UCSD-AML1 (cell line): ENCODE measurements at regions not wholly inside any gene's neighbourhood (a gene's known extent, or its start where the extent isn't known, plus 50 kb on each side); places are given as distances from the start of the nearest gene placed in this dataset.

Source experiments
- DNase-seq: peaks from one replicate; lab custom pipeline; 2025; ENCODE audit not compliant: unreplicated experiment; lab: John Stamatoyannopoulos, UW

GRCh38 chr4:136935305-136935704 lies 597.0 kb downstream of the PCDH18 start:
- DNase-seq: no peak

DNA sequence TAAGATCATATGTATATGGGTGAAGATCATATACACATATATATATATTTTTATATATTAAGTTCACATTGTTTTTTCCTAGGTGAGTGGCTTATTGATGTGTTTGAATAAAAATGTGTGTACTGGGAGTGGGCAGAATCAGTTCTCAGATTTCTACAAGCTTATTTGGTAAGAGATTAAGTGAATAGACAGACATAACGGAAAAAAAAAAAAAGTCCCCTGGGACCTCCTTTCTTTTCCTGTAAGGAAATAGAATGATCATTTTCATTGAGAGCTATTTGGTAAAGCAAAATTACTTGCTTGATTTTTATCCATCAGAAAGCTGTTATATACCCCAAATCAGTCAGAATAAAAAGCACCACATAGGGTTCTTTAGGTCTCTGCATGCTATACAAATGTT lies 597.7 kb downstream of the PCDH18 start:
- DNase-seq: no peak

DNA sequence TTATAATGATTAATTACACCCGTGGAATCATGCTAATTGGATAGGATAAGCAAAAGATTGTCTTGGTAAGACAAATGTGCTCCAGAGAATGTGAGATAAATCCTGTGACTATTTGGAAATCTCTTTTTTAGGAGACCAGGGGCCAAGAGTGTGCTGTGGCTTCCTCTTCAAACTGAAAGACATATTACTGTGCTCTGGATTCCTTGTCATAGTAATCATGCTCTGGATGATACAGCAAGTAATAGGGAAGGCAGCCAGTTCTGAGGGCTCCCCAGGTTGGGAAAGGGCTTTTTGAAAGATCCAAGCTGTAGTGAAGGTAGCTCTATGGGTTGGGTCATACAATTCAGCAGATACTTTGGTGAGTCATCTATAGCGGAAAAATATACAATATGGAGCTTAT lies 600.5 kb downstream of the PCDH18 start:
- no peak for DNase-seq

DNA sequence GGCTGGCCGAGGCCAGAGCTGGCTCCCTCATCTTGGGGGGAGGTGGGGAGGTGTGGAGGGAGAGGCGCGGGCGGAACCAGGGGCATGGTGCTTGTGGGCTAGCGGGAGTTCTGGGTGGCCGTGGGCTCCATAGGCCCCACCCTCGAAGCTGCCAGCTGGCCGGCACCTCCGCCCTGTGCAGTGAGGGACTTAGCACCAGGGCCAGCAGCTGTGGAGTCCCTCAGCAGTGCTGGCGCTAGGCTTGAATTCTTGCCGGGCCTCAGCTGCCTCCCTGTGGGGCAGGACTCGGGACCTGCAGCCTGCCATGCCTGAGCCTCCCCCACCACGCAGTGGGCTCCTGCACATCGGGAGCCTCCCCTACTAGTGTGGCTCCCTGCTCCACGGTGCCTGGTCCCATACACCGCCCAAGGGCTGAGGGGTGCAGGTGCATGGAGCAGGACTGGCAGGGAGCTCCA lies 603.3 kb downstream of the PCDH18 start:
- DNase-seq: no peak

DNA sequence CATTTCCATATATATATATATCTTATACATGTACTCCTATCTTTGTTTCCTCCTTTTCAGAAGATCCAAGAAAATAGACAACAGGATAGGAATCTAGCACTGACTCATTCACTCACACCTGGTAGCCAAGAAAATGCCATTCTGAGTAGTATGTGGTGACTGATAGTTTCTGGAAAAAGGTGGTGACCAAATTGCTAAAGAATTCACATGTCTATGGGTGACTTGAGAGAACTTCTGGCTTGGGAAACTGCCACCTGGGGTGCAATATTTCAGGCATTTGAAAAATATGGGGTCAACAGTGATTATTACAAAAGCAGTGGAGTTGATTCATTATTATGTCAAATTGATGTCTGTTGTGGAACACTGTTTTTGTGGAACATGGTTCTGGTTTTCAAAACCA lies 605.1 kb downstream of the PCDH18 start:
- no peak for DNase-seq

DNA sequence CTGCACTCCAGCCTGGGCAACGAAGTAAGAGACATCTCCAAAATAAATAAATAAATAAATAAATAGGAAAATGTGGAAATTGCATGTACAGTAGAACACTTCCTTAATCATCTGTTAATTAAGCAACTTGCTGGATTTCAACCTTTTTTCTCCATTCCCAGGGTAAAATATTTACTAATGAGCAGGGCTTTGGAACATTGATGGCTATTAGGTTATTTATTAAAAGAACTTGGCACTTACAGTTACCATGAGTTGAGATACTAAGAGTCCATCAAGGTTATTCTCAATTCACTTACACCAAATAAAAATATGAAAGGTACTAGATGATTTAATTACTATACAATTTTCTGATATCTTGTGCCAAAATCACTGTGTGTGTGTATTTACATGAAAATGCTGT lies 607.1 kb downstream of the PCDH18 start:
- no peak for DNase-seq

DNA sequence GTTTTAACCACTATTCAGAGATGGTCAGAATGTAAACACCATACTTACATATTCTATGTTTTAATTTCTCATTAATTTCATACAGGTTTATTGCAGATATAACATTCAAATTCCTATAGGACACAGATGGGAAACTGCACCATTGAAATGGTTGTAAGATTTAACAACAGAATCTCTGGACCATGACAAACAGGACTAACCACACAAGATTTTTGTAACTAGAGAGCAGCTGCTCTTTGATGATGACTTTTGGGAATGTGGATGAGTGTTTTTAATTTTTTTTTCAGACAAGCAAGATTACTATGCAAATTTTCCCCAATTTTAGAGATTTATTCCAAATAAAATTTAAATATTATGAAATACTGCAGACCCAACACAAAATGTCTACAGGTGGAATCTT lies 610.2 kb downstream of the PCDH18 start:
- DNase-seq: no peak

DNA sequence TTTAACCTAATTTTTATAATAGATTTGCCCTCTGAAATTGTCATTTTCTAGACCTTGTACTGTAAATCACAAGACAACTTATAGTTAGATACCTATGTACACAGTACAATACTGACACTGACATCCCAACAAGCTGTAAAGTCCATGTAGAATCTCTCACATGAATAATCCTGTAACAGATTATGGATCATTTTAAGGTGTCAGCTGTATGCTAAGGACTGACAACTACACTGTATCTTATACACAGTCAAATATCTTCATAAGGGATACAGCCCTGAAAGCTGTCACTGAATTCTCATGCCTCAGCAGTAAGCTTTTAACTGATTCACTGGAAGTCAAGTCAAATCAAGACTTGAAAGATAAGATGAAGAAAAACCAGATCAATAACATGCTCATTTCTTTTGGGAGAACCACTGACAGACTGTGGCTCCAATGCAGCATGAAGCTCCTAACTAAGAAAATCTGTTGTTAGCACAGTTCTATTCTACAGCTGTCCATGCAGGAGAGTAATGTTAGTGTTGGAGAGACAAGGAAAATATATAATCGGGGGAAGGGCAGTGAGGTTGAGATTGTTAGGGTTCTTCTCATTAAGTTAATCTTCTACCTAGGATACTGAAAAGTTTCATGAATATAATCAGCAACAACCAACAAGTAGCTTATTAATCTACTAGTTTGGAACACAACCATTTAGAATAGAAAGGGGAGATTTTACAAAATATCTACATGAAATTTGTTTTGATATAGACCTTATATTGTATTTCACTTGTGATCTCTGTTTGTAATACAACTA lies 612.0 kb downstream of the PCDH18 start:
- DNase-seq: no peak

- no peak for DNase-seq
Observed at GRCh38 chr4:136918772-136919171, 613.5 kb downstream of the PCDH18 start.

DNA sequence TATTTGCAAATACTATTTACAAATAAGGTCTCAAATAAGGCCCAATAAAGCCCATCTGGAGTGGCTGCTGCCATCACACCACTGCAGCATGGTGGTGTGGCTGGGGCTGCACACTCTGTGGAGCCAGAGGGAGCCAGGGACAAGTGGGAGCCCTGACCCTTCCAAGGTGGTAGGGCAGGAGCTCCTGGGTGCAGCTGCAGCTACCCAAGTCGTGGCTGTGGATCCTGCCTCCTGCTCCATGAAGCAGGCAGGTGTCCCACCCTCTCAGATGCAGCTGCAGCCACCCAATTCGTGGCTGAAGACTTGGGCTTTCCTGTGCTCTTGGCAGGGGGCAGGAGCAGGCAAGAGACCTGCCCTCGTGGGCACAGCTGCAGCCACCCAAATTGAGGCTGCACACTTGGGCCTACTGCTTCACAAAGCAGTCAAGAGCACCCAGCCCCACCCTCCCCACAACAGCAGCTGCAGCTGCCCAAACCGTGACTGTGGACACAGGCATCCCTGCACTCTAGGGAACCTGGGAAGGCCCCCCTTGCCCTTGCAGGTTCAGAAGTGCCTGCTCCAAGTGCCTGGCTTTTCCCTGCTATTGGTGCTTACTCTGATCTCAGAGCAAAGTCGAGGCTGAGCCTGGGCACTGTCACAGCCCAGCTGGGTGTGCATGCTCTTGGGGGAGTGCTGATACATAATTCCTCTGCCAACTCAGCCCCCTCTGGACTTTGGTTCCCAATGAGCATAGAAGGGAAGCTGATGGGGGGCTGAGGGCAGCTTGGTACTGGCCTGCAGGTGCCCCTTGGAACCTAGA lies 614.8 kb downstream of the PCDH18 start:
- DNase-seq: no peak

- DNase-seq: no peak
Observed at GRCh38 chr4:136909626-136910025, 622.7 kb downstream of the PCDH18 start.

DNA sequence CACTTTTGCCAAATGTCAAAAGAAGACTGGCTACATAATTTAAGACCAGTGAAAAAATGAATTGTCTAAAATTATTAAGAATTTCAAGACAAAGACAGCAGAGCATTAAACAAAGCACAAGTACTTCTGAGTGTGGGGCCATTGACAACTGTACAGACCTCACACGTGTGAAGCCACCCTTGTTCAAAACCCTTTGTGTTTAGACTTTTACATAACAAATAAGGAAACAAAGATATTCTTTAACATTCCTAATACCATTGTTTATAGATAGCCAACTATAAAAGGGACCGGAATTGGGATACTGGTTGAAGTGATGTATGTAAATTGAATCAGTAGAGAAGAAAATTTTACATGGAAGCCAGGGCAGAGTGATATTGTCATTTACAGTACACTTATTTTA lies 624.2 kb downstream of the PCDH18 start:
- no peak for DNase-seq

DNA sequence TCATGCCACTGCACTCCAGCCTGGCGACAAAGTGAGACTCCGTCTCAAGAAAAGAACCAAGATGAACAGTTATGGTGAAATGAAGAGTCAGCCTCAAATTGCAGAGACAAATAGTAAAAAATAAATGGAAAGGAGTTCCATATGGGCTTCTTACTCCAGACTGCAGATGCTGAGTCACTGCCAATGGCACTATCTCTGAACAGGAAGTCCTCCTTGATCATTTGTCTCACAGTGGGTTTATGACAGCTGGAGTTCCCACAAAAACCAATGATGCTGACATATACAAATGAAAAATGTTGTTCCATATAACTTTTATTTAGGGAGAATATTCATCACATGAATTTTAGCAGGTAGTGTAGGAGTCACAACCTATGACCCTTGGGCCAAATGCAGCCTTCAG lies 631.6 kb downstream of the PCDH18 start:
- DNase-seq: peak; percentile 10

DNA sequence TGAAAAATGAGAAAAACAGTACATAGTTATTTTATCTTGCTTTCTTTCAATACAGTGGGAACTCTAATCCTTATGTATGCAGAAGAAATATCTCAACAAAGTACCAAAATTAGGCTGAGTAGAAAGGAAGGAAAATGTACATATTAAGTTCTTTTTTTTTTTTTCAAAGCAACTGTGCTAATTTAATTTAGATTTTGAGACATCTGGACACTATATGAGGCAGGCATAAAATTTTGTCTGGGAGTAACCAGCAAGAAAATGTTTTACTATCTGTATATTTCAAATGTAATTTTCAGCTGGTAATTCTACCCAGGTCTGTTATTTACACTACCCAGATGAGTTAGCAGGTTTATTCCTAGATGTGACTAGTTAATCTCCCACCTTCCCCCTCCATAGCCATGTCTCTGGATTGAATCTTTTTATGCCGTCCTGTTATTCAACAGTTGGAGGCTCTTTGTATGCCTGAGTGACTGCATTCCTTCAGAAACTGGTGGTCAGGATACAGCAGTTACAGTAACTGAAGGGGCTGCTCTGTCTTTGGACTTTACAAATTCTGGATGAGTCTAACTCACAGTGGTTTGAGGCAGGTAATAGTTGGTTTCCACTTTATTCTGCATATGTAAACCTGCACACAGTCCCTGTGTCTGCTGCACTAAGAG lies 633.6 kb downstream of the PCDH18 start:
- no peak for DNase-seq

DNA sequence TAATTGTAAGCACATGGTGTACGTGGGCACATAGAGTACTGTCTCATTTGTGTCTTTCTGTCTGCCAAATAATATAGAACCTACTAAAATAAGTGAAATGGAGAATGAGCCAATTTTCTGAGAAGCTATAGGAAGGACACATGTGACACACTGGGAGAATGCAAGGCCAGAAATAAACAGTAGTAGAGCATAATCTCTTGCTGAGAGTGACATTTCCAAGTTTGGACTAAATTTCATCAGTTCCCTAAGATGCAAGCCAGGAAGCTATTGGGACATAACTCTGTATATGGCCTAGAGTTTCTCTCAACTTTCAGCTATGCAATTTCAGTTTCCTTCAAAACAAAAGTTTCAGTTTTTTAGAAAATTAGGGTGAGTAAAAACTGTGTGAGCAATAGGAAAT lies 638.7 kb downstream of the PCDH18 start:
- DNase-seq: no peak

GRCh38 chr4:136881666-136882065 lies 650.6 kb downstream of the PCDH18 start:
- DNase-seq: no peak

- no peak for DNase-seq
Observed at GRCh38 chr4:136873555-136873954, 658.7 kb downstream of the PCDH18 start.

- DNase-seq: peak; percentile 7
Observed at GRCh38 chr4:136867465-136867864, 664.8 kb downstream of the PCDH18 start.

DNA sequence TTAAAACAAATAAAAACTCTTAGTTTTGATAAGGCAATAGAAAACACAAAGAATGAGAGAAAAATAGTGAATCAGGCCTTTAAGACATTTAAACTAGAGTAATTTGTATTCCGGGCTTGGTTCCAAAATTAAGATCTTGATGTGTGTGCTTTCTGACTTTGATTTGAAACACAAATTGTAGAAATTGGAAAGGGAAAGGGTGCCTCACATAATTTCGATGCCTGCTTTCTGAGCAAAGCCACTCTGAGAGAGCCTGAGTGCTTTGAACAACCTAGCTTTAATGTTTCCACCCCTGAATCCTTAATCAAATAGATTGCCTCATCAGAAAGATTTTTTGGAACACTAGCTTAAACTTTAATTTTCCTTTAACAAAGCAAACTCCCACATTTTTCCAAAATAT lies 666.8 kb downstream of the PCDH18 start:
- DNase-seq: no peak

GRCh38 chr4:136864604-136865185 lies 667.6 kb downstream of the PCDH18 start:
- DNase-seq: no peak

DNA sequence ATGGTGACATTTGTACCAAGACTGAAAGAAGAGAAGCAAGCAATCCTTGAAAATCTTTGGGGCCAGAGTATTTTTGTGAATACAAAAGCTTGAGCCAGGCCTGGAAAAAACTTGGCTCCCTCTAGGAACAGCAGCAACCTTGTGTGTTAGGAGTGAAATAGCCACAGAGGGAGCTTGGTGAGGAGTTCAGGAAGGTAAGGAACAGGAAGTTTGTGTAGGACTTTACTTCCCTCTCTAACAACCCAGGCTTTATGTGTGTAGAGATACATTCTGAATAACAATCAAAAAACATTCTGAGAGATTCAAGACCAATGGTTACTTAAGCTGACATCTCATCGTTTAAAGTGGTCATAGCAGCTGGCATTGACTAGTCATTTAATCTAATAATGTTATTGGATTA lies 668.5 kb downstream of the PCDH18 start:
- DNase-seq: peak; percentile 7
